ENCODE measurements at regions not wholly inside any gene's neighbourhood (a gene's known extent, or its start where the extent isn't known, plus 50 kb on each side); places are given as distances from the start of the nearest gene placed in this dataset.
A peak's percentile ranks its signal among the peaks of the same experiment; 100 is the strongest.

GRCh38 chr2:155111070-155111469, 412.6 kb downstream of the KCNJ3 start:
- TF ChIP-seq POLR2A (IDR thresholded peaks at IDR 0.05; ENCODE audit: low read depth, low read length): no peak
- FAIRE-seq (no peak), DNase-seq (ENCODE audit: insufficient read length, low spot score) (no peak)

DNA sequence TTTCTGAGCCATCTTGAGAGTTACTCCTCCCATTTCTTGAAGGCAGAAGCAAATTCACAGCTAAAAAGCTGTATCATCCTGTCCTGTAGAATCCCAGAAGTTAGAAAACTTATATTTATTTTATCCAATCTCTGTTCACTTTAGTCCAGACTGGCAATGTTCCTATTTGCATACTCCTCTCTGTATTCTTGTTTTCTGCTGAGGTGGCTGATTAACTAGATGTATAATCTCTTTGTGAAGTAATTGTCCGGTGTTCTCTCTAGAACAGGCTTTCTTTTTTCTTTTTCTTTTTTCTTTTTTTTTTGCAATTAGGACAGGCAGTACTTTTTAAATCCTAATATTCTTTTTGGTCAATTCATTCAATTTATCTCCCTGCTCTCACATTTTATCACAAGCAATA, 411.0 kb downstream of the KCNJ3 start:
- no peak for TF ChIP-seq POLR2A (IDR thresholded peaks at IDR 0.05; ENCODE audit: low read depth, low read length)
- DNase-seq (ENCODE audit: insufficient read length, low spot score) (no peak), FAIRE-seq (no peak)

GRCh38 chr2:155100261-155100660, 401.8 kb downstream of the KCNJ3 start:
- FAIRE-seq: no peak
- no peak for TF ChIP-seq POLR2A (IDR thresholded peaks at IDR 0.05; ENCODE audit: low read depth, low read length)
- no peak for DNase-seq (ENCODE audit: insufficient read length, low spot score)

GRCh38 chr2:155099784-155100183, 401.3 kb downstream of the KCNJ3 start:
- FAIRE-seq (peak; percentile 80), DNase-seq (ENCODE audit: insufficient read length, low spot score) (peak; percentile 7)
- no peak for TF ChIP-seq POLR2A (IDR thresholded peaks at IDR 0.05; ENCODE audit: low read depth, low read length)

GRCh38 chr2:155095613-155096012, 397.1 kb downstream of the KCNJ3 start:
- DNase-seq (ENCODE audit: insufficient read length, low spot score) (no peak), FAIRE-seq (no peak)
- TF ChIP-seq POLR2A (IDR thresholded peaks at IDR 0.05; ENCODE audit: low read depth, low read length): no peak

GRCh38 chr2:155080373-155080772, 381.9 kb downstream of the KCNJ3 start:
- TF ChIP-seq POLR2A (IDR thresholded peaks at IDR 0.05; ENCODE audit: low read depth, low read length): no peak
- FAIRE-seq (no peak), DNase-seq (ENCODE audit: insufficient read length, low spot score) (no peak)

DNA sequence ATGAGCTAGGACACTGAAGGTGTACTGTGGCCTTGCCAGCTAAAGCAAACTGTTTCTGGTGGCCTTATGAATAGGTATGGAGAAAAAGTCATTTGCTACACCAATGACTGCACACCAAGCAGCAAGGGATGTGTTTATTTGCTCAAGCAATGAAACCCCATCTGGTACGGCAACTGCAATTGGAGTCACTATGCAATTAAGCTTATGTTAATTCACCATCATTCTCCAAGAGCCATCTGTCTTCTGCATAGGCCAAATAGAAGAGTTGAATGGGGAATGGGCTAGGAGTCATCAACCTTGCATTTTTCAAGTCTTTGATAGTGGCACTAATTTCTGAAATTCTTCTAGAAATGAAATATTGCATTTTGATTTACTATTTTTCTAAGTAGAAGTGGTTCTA, 372.0 kb downstream of the KCNJ3 start:
- DNase-seq (ENCODE audit: insufficient read length, low spot score) (no peak), FAIRE-seq (no peak)
- no peak for TF ChIP-seq POLR2A (IDR thresholded peaks at IDR 0.05; ENCODE audit: low read depth, low read length)

DNA sequence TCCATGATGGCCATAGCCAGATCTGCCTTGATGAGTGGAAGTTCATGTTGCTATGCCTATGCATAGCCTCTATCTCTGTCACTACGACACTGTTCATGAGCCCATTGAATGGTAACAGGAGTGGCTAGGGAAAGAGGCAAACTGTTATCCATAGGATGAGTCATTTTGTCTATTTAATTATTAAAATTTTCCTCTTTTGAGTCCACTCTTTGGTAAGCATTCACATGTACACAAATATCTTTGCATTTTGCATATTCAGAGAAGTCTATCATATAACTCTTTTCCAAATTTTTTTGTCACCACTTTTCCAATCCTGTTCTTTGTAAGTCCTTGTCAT, 364.4 kb downstream of the KCNJ3 start:
- DNase-seq (ENCODE audit: insufficient read length, low spot score) (no peak), FAIRE-seq (no peak)
- TF ChIP-seq POLR2A (IDR thresholded peaks at IDR 0.05; ENCODE audit: low read depth, low read length): no peak

- FAIRE-seq: no peak
These were observed 363.9 kb downstream of the KCNJ3 start for GRCh38 chr2:155062250-155062921.

DNA sequence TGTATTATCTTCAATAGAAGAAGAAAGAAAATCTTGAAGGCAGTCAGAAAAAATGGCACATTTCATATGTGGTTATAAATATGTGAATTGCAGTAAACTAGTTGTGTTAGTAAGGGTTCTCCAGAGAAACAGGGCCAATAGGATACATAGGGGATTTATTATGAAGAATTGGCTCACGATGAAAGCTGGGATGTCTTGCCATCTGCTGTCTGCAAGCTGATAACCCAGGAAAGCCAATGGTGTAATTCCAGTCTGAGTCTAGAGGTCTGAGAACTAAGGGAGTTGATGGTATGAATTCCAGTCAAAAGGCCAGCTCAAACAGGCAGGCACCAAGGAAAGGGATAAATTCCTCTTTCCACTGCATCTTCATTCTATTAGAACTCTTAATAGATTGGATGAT, 362.4 kb downstream of the KCNJ3 start:
- DNase-seq (ENCODE audit: insufficient read length, low spot score) (no peak), FAIRE-seq (no peak)
- TF ChIP-seq POLR2A (IDR thresholded peaks at IDR 0.05; ENCODE audit: low read depth, low read length): no peak

More at GRCh38 chr2:155062250-155062921, 363.9 kb downstream of the KCNJ3 start:
- no peak for TF ChIP-seq POLR2A (IDR thresholded peaks at IDR 0.05; ENCODE audit: low read depth, low read length)
- DNase-seq (ENCODE audit: insufficient read length, low spot score): no peak

- no peak for DNase-seq (ENCODE audit: insufficient read length, low spot score)
- TF ChIP-seq POLR2A (IDR thresholded peaks at IDR 0.05; ENCODE audit: low read depth, low read length): no peak
- FAIRE-seq: no peak
These were observed 356.2 kb downstream of the KCNJ3 start for GRCh38 chr2:155054712-155055111.

GRCh38 chr2:155043097-155043496, 344.6 kb downstream of the KCNJ3 start:
- TF ChIP-seq POLR2A (IDR thresholded peaks at IDR 0.05; ENCODE audit: low read depth, low read length): no peak
- FAIRE-seq (no peak), DNase-seq (ENCODE audit: insufficient read length, low spot score) (no peak)

- FAIRE-seq (no peak), DNase-seq (ENCODE audit: insufficient read length, low spot score) (no peak)
- TF ChIP-seq POLR2A (IDR thresholded peaks at IDR 0.05; ENCODE audit: low read depth, low read length): no peak
These were observed 336.8 kb downstream of the KCNJ3 start for GRCh38 chr2:155035308-155035707.

GRCh38 chr2:155033652-155034051, 335.2 kb downstream of the KCNJ3 start:
- FAIRE-seq (no peak), DNase-seq (ENCODE audit: insufficient read length, low spot score) (no peak)
- TF ChIP-seq POLR2A (IDR thresholded peaks at IDR 0.05; ENCODE audit: low read depth, low read length): no peak

GRCh38 chr2:155030296-155030695, 331.8 kb downstream of the KCNJ3 start:
- FAIRE-seq (no peak), DNase-seq (ENCODE audit: insufficient read length, low spot score) (no peak)
- no peak for TF ChIP-seq POLR2A (IDR thresholded peaks at IDR 0.05; ENCODE audit: low read depth, low read length)
